ENCODE measurements at regions not wholly inside any gene's neighbourhood (a gene's known extent, or its start where the extent isn't known, plus 50 kb on each side); places are given as distances from the start of the nearest gene placed in this dataset.

GRCh38 chr16:61182391-61182790, 853.8 kb downstream of the CDH8 start (continued):
- TF ChIP-seq FOXK2 (conservative IDR thresholded peaks at IDR 0.05 in 1 of 2, IDR thresholded peaks at IDR 0.05 in 1 of 2; ENCODE audit: low read depth in 2 of 2): no peak

- CTCF ChIA-PET (ENCODE audit: low intra/inter-chr PET ratio): no interaction called here
- BruUV-seq (replicated peaks): no TSS peak
- no peak for TF ChIP-seq EP400 (IDR thresholded peaks at IDR 0.05)
- TF ChIP-seq KAT8 (IDR thresholded peaks at IDR 0.05; ENCODE audit: low read depth): no peak
- no peak for TF ChIP-seq ZNF79 (CRISPR knock-in tag; IDR thresholded peaks at IDR 0.05; ENCODE audit: low read depth)
- no peak for TF ChIP-seq KDM1A (IDR thresholded peaks at IDR 0.05)
- no peak for TF ChIP-seq ZNF316 (IDR thresholded peaks at IDR 0.05)
- no peak for TF ChIP-seq ATF6 (CRISPR knock-in tag; IDR thresholded peaks at IDR 0.05)
- no peak for TF ChIP-seq ZNF133 (CRISPR knock-in tag; IDR thresholded peaks at IDR 0.05)
- TF ChIP-seq IRF9 (tag; IDR thresholded peaks at IDR 0.05): no peak
- no peak for TF ChIP-seq ERF (CRISPR knock-in tag; IDR thresholded peaks at IDR 0.05)
- no peak for TF ChIP-seq REST (IDR thresholded peaks at IDR 0.05; ENCODE audit: borderline replicate concordance)
- TF ChIP-seq REST (CRISPR knock-in tag; IDR thresholded peaks at IDR 0.05; ENCODE audit: low read depth): no peak
- no peak for TF ChIP-seq ZNF175 (CRISPR knock-in tag; IDR thresholded peaks at IDR 0.05; ENCODE audit: low read depth)
Measured at GRCh38 chr16:61181982-61182381, 854.3 kb downstream of the CDH8 start.

More at GRCh38 chr16:61181982-61182381, 854.3 kb downstream of the CDH8 start:
- no peaks in the 10 kb centered on the region for H3K79me2 ChIP-seq (ENCODE audit: control insufficient read depth, insufficient read depth, low read length)
- 0% methylated on average over 1 of the region's 2 CpGs for WGBS (ENCODE audit: insufficient coverage, low coverage, missing lambda C conversion rate)
- no peaks in the 10 kb centered on the region for H3K9me1 ChIP-seq (ENCODE audit: control insufficient read depth, insufficient read depth, low read length)
- DNase-seq (ENCODE audit: extremely low read depth in 1 of 4, low spot score in 3 of 4) (no peak), ATAC-seq (no peak), FAIRE-seq (no peak)
- no peaks in the 10 kb centered on the region for H3K9me3 ChIP-seq (replicated peaks; ENCODE audit: control insufficient read depth, insufficient read depth, low read depth, low read length)
- intact Hi-C loops (cut with micrococcal nuclease) (no loop called here), in situ Hi-C loops (cut with MboI) (no loop called here)
- POLR2A ChIA-PET: no interaction called here
- no peaks in the 10 kb centered on the region for H4K20me1 ChIP-seq (replicated peaks; ENCODE audit: control insufficient read depth, insufficient read depth, low read length)
- no peaks in the 10 kb centered on the region for H3K4me1 ChIP-seq (replicated peaks in 1 of 2; ENCODE audit: control insufficient read depth in 2 of 2, insufficient read depth in 2 of 2, low read length in 2 of 2)
- H3K9ac ChIP-seq (ENCODE audit: insufficient read depth in 1 of 2, low read depth in 2 of 2, low read length in 2 of 2): no peak overlapping the region
- H3K27ac ChIP-seq (ENCODE audit: extremely low read depth, low read depth, low read length): no peak overlapping the region
- no peaks in the 10 kb centered on the region for H3K36me3 ChIP-seq (ENCODE audit: control insufficient read depth, insufficient read depth, low read length)
- H3K4me3 ChIP-seq: no peak overlapping the region
- no peak overlapping the region for H3K4me2 ChIP-seq (ENCODE audit: insufficient read depth, low read length)
- no peaks in the 10 kb centered on the region for H3K27me3 ChIP-seq (ENCODE audit: control insufficient read depth in 2 of 2, insufficient read depth in 2 of 2, low read length in 2 of 2)
- no peak overlapping the region for H2AFZ ChIP-seq (ENCODE audit: low read depth, low read length)
